Nephron progenitor cell (in vitro differentiated cells): ENCODE measurements at regions not wholly inside any gene's neighbourhood (a gene's known extent, or its start where the extent isn't known, plus 50 kb on each side); places are given as distances from the start of the nearest gene placed in this dataset.
A peak's percentile ranks its signal among the peaks of the same experiment; 100 is the strongest.

Experiments used
- DNase-seq: peaks from one replicate; pipeline ENCODE4 v3.0.0; 2021
- H3K27ac Mint-ChIP-seq: 2 replicates; pipeline ENCODE4 v1.8.0; 2021; ENCODE audit warnings: mild to moderate bottlenecking, moderate library complexity, mixed read lengths
- H3K27me3 Mint-ChIP-seq: 2 replicates; pipeline ENCODE4 v1.8.0; 2021; ENCODE audit warnings: mild to moderate bottlenecking, low read depth, mixed read lengths; ENCODE audit not compliant: poor library complexity
- H3K36me3 Mint-ChIP-seq: 2 replicates; pipeline ENCODE4 v1.8.0; 2021; ENCODE audit warnings: low read depth, mixed read lengths
- H3K4me1 Mint-ChIP-seq: 2 replicates; pipeline ENCODE4 v1.8.0; 2021; ENCODE audit warnings: mixed read lengths
- H3K4me3 Mint-ChIP-seq: 2 replicates; pipeline ENCODE4 v1.8.0; 2021; ENCODE audit warnings: mild to moderate bottlenecking, moderate library complexity, mixed read lengths
- H3K9me3 Mint-ChIP-seq: 2 replicates; pipeline ENCODE4 v1.8.0; 2021; ENCODE audit warnings: mild to moderate bottlenecking, moderate library complexity, mixed read lengths
- CTCF ChIP-seq: fragments of 200-600 bp; sonication (generic); IDR thresholded peaks from 2 replicates; pipeline ENCODE4 v1.5.0; 2021; ENCODE audit warnings: antibody characterized with exemption

GRCh38 chr9:134225816-134226215, 61.5 kb upstream of the RNU6ATAC start:
- Mint-ChIP-seq H3K9me3 (no peaks in the 10 kb centered on the region), H3K4me3 (peak overlapping the region; percentile 4), H3K27ac (peak overlapping the region; percentile 22), H3K27me3 (peaks cover 12% of the 10 kb centered on the region), H3K4me1 (peaks cover 83% of the 10 kb centered on the region), H3K36me3 (no peaks in the 10 kb centered on the region)
- DNase-seq, result no peak
- TF ChIP-seq CTCF, result no peak

GRCh38 chr9:134226221-134226930, 62.0 kb upstream of the RNU6ATAC start:
- Mint-ChIP-seq H3K9me3 (no peaks in the 10 kb centered on the region), H3K27ac (no peak overlapping the region), H3K4me3 (peak overlapping the region; percentile 13), H3K36me3 (no peaks in the 10 kb centered on the region), H3K4me1 (peaks cover 85% of the 10 kb centered on the region), H3K27me3 (peaks cover 12% of the 10 kb centered on the region)
- no peak for TF ChIP-seq CTCF
- peak; percentile 71 for DNase-seq

- no peaks in the 10 kb centered on the region for H3K9me3 Mint-ChIP-seq
- peaks cover 84% of the 10 kb centered on the region for H3K4me1 Mint-ChIP-seq
- TF ChIP-seq CTCF, result no peak
- H3K4me3 Mint-ChIP-seq, result peak overlapping the region; percentile 49
- H3K27me3 Mint-ChIP-seq, result peaks cover 11% of the 10 kb centered on the region
- DNase-seq, result no peak
- no peaks in the 10 kb centered on the region for H3K36me3 Mint-ChIP-seq
- H3K27ac Mint-ChIP-seq, result peak overlapping the region; percentile 12
These were observed 63.4 kb upstream of the RNU6ATAC start for GRCh38 chr9:134227451-134228411.

GRCh38 chr9:134228649-134229048, 64.3 kb upstream of the RNU6ATAC start:
- no peak for TF ChIP-seq CTCF
- H3K4me3 Mint-ChIP-seq, result no peak overlapping the region
- no peak overlapping the region for H3K27ac Mint-ChIP-seq
- peaks cover 78% of the 10 kb centered on the region for H3K4me1 Mint-ChIP-seq
- no peaks in the 10 kb centered on the region for H3K36me3 Mint-ChIP-seq
- DNase-seq, result no peak
- no peaks in the 10 kb centered on the region for H3K9me3 Mint-ChIP-seq
- H3K27me3 Mint-ChIP-seq, result peaks cover 5% of the 10 kb centered on the region

GRCh38 chr9:134229466-134230091, 65.2 kb upstream of the RNU6ATAC start:
- no peak for TF ChIP-seq CTCF
- Mint-ChIP-seq H3K27ac (no peak overlapping the region), H3K9me3 (no peaks in the 10 kb centered on the region), H3K27me3 (peaks cover 5% of the 10 kb centered on the region), H3K4me1 (peaks cover 70% of the 10 kb centered on the region), H3K36me3 (no peaks in the 10 kb centered on the region), H3K4me3 (no peak overlapping the region)
- DNase-seq, result no peak
